HG02884 (cell line): ENCODE measurements at regions not wholly inside any gene's neighbourhood (a gene's known extent, or its start where the extent isn't known, plus 50 kb on each side); places are given as distances from the start of the nearest gene placed in this dataset.

Experiments used
- ATAC-seq: cut with Tn5 transposase; IDR thresholded peaks from one replicate; pipeline ENCODE4 v1.9.1; 2021; ENCODE audit warnings: mild to moderate bottlenecking, moderate library complexity; ENCODE audit not compliant: unreplicated experiment

GRCh38 chr10:117427356-117427755 is 52.1 kb upstream of the PDZD8 start:
- ATAC-seq: no peak

- no peak for ATAC-seq
Observed at GRCh38 chr10:117425974-117426566, 50.8 kb upstream of the PDZD8 start.

- no peak for ATAC-seq
Observed at GRCh38 chr10:117424883-117425649, 49.8 kb upstream of the PDZD8 start.
